ENCODE measurements at regions not wholly inside any gene's neighbourhood (a gene's known extent, or its start where the extent isn't known, plus 50 kb on each side); places are given as distances from the start of the nearest gene placed in this dataset.

DNA sequence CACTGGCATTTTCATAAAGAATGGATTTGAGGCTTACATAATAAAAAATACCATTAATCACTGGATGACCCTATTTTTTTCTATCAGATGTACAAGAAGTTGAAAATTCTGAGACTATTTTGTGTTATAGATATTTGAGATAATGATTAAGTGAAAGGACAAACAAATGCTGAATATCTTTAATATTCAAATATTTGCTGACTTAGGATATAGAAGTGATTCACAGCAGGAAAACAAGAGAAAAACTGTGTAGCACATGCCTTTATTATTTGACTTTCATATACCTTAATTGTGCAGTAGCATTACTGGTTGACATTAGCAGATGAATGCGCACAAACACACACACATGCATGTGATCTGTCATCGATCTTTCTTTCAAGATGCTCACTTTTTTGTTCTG is 766.5 kb downstream of the SATB2 start:
- TF ChIP-seq POLR2AphosphoS5 (IDR thresholded peaks at IDR 0.05; ENCODE audit: borderline replicate concordance, low read depth, low read length) (no peak), EZH2 (IDR thresholded peaks at IDR 0.05) (no peak)
